ENCODE measurements at regions not wholly inside any gene's neighbourhood (a gene's known extent, or its start where the extent isn't known, plus 50 kb on each side); places are given as distances from the start of the nearest gene placed in this dataset.

GRCh38 chr13:105474983-105475610, 1060.4 kb downstream of the EFNB2 start:
- Histone ChIP-seq H3K9me3 (ENCODE audit: control insufficient read depth, insufficient read depth, low read length) (no peaks in the 10 kb centered on the region), H3K56ac (ENCODE audit: extremely low read depth, insufficient read depth, low read length) (no peak overlapping the region), H3K36me3 (ENCODE audit: control insufficient read depth, insufficient read depth, low read length) (no peaks in the 10 kb centered on the region), H3K14ac (replicated peaks; ENCODE audit: low read depth, low read length) (no peak overlapping the region), H3K4me3 (ENCODE audit: insufficient read depth, low read depth, low read length) (no peak overlapping the region), H3K79me1 (ENCODE audit: low read depth in 1 of 2, low read length in 2 of 2) (no peaks in the 10 kb centered on the region), H2BK5ac (ENCODE audit: low read depth, low read length, poor library complexity, severe bottlenecking) (no peak overlapping the region), H3K27ac (ENCODE audit: insufficient read depth, low read length) (no peak overlapping the region), H4K91ac (ENCODE audit: insufficient read depth, low read depth, low read length) (no peak overlapping the region), H3K4me2 (ENCODE audit: low read depth, low read length) (no peak overlapping the region), H3K23ac (ENCODE audit: low read depth, low read length) (no peak overlapping the region), H4K8ac (ENCODE audit: low read depth in 2 of 2, low read length in 2 of 2) (no peak overlapping the region), H3K4me1 (ENCODE audit: control insufficient read depth, insufficient read depth, low read length) (no peaks in the 10 kb centered on the region), H2BK15ac (ENCODE audit: low read depth, low read length) (no peak overlapping the region), H2BK20ac (ENCODE audit: low read depth, low read length) (no peak overlapping the region), H3K18ac (ENCODE audit: low read depth, low read length) (no peak overlapping the region), H4K20me1 (ENCODE audit: insufficient read depth, low read length) (no peaks in the 10 kb centered on the region), H2AK9ac (replicated peaks; ENCODE audit: low read depth, low read length, poor library complexity) (no peak overlapping the region), H2AFZ (replicated peaks; ENCODE audit: low read length, poor library complexity) (no peak overlapping the region), H3K27me3 (ENCODE audit: control insufficient read depth, insufficient read depth, low read length) (no peaks in the 10 kb centered on the region), H3K4ac (ENCODE audit: low read depth, low read length) (no peak overlapping the region), H4K5ac (ENCODE audit: low read depth, low read length) (no peak overlapping the region), H3K9ac (ENCODE audit: low read depth, low read length) (no peak overlapping the region), H2BK120ac (ENCODE audit: low read depth, low read length) (no peak overlapping the region), H3K9me1 (ENCODE audit: insufficient read depth, low read length) (no peaks in the 10 kb centered on the region), H2AK5ac (ENCODE audit: low read depth, low read length) (no peak overlapping the region)
- no peak for ATAC-seq (ENCODE audit: low read depth)
- TF ChIP-seq CHD1 (IDR thresholded peaks at IDR 0.05; ENCODE audit: low read depth, low read length): no peak
- CTCF ChIA-PET: no interaction called here
- intact Hi-C loops (cut with micrococcal nuclease): no loop called here
- POLR2A ChIA-PET (ENCODE audit: unreplicated experiment): no interaction called here
- no peak for DNase-seq
- no TSS peak for BruUV-seq (replicated peaks)
- dilution Hi-C loops (cut with HindIII; ENCODE audit: low sequenced_read_pairs, unreplicated experiment): no loop called here
- in situ Hi-C loops (cut with MboI; ENCODE audit: low sequenced_read_pairs): no loop called here
- no CpG with 5 or more reads among the region's 2 CpGs for WGBS, 2 experiments (ENCODE audit: extremely low coverage in 2 of 2, insufficient read length in 1 of 2)

All from IMR-90 (cell line).